Neural progenitor cell (in vitro differentiated cells): ENCODE measurements at regions not wholly inside any gene's neighbourhood (a gene's known extent, or its start where the extent isn't known, plus 50 kb on each side); places are given as distances from the start of the nearest gene placed in this dataset.

Experiments used
- CTCF ChIP-seq: fragments of 200-600 bp; sonication (generic); IDR thresholded peaks from 2 replicates; pipeline ENCODE4 v1.5.1; 2017; ENCODE audit warnings: antibody characterized with exemption, mild to moderate bottlenecking
- EZH2 ChIP-seq: fragments of 200-600 bp; sonication (generic); IDR thresholded peaks from 2 replicates; pipeline ENCODE4 v1.6.1; 2017; ENCODE audit warnings: antibody characterized with exemption, mild to moderate bottlenecking, moderate library complexity
- EZH2phosphoT487 ChIP-seq: fragments of 200-600 bp; sonication (generic); IDR thresholded peaks from 2 replicates; pipeline ENCODE4 v1.6.1; 2017; ENCODE audit warnings: antibody characterized with exemption

GRCh38 chr2:83459456-83459855 is 999.6 kb downstream of the SUCLG1 start:
- TF ChIP-seq EZH2 (no peak), CTCF (no peak), EZH2phosphoT487 (no peak)
